ENCODE measurements at regions not wholly inside any gene's neighbourhood (a gene's known extent, or its start where the extent isn't known, plus 50 kb on each side); places are given as distances from the start of the nearest gene placed in this dataset.
"Not testable (repeated sequence)": the region's sequence is repeated elsewhere in the genome, so short reads cannot be mapped to it uniquely, and the experiment has no call there.

GRCh38 chr6:66265737-66266136, 558.7 kb upstream of the EYS start:
- no peaks in the 10 kb centered on the region for H3K36me3 ChIP-seq
- TF ChIP-seq POLR2A (IDR thresholded peaks at IDR 0.05) (no peak), POLR2AphosphoS5 (IDR thresholded peaks at IDR 0.05; ENCODE audit: insufficient read depth in 1 of 2, low read depth in 1 of 2) (no peak)
- TF ChIP-seq, protein P1, sequence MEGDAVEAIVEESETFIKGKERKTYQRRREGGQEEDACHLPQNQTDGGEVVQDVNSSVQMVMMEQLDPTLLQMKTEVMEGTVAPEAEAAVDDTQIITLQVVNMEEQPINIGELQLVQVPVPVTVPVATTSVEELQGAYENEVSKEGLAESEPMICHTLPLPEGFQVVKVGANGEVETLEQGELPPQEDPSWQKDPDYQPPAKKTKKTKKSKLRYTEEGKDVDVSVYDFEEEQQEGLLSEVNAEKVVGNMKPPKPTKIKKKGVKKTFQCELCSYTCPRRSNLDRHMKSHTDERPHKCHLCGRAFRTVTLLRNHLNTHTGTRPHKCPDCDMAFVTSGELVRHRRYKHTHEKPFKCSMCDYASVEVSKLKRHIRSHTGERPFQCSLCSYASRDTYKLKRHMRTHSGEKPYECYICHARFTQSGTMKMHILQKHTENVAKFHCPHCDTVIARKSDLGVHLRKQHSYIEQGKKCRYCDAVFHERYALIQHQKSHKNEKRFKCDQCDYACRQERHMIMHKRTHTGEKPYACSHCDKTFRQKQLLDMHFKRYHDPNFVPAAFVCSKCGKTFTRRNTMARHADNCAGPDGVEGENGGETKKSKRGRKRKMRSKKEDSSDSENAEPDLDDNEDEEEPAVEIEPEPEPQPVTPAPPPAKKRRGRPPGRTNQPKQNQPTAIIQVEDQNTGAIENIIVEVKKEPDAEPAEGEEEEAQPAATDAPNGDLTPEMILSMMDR (IDR thresholded peaks at IDR 0.05), result no peak
- no peaks in the 10 kb centered on the region for H3K4me1 ChIP-seq
- intact Hi-C loops (cut with DNase I), result loop anchor here (5.0 kb wide), 1 partner anchor 43 kb away; no protein-coding TSS in a partner anchor
- H3K27ac ChIP-seq, result no peak overlapping the region
- no peak overlapping the region for H3K4me3 ChIP-seq
- no peak for DNase-seq (ENCODE audit: extremely low spot score in 2 of 2)
- no peaks in the 10 kb centered on the region for H3K9me3 ChIP-seq
- H3K27me3 ChIP-seq, result no peaks in the 10 kb centered on the region

GRCh38 chr6:66264376-66264775, 557.4 kb upstream of the EYS start:
- H3K27ac ChIP-seq, result no peak overlapping the region
- intact Hi-C loops (cut with DNase I), result no loop called here
- DNase-seq (ENCODE audit: extremely low spot score in 2 of 2), result no peak

GRCh38 chr6:66258731-66259487, 551.9 kb upstream of the EYS start:
- H3K27me3 ChIP-seq; H3K27ac ChIP-seq; intact Hi-C loops (cut with DNase I); H3K4me1 ChIP-seq; DNase-seq (ENCODE audit: extremely low spot score in 2 of 2); H3K36me3 ChIP-seq; H3K4me3 ChIP-seq; H3K9me3 ChIP-seq: not testable (repeated sequence)

More at GRCh38 chr6:66264376-66264775, 557.4 kb upstream of the EYS start:
- no peaks in the 10 kb centered on the region for H3K4me1 ChIP-seq
- no peaks in the 10 kb centered on the region for H3K9me3 ChIP-seq
- TF ChIP-seq POLR2AphosphoS5 (IDR thresholded peaks at IDR 0.05; ENCODE audit: insufficient read depth in 1 of 2, low read depth in 1 of 2), result no peak
- TF ChIP-seq, protein P1 (IDR thresholded peaks at IDR 0.05), result no peak
- TF ChIP-seq POLR2A (IDR thresholded peaks at IDR 0.05), result no peak
- H3K4me3 ChIP-seq, result no peak overlapping the region
- no peaks in the 10 kb centered on the region for H3K27me3 ChIP-seq
- no peaks in the 10 kb centered on the region for H3K36me3 ChIP-seq

DNA sequence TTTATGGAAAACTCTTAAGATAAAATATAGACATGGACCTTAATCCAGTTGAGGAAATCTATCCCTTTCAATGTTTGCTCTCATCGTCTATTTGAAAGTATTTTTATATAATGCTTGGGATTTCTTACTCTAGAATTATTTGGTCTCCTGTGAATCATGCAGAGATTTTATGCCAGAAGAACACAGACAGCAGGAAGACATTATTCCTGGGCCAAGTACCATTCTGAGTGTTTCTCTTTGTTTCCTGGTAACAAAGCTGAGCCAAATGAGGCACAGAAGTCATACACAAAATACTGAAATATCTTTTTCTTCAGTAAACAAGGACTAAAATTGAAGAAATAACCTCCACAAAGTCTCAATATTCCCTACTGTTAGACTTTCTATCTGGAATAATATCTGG, 538.2 kb upstream of the EYS start:
- Histone ChIP-seq H3K27ac (no peak overlapping the region), H3K4me1 (no peaks in the 10 kb centered on the region), H3K4me3 (no peak overlapping the region), H3K9me3 (no peaks in the 10 kb centered on the region), H3K36me3 (no peaks in the 10 kb centered on the region), H3K27me3 (no peaks in the 10 kb centered on the region)
- no peak for DNase-seq (ENCODE audit: extremely low spot score in 2 of 2)
- TF ChIP-seq, protein P1 (IDR thresholded peaks at IDR 0.05), result no peak
- no peak for TF ChIP-seq POLR2A (IDR thresholded peaks at IDR 0.05)
- no peak for TF ChIP-seq POLR2AphosphoS5 (IDR thresholded peaks at IDR 0.05; ENCODE audit: insufficient read depth in 1 of 2, low read depth in 1 of 2)
- intact Hi-C loops (cut with DNase I), result no loop called here

DNA sequence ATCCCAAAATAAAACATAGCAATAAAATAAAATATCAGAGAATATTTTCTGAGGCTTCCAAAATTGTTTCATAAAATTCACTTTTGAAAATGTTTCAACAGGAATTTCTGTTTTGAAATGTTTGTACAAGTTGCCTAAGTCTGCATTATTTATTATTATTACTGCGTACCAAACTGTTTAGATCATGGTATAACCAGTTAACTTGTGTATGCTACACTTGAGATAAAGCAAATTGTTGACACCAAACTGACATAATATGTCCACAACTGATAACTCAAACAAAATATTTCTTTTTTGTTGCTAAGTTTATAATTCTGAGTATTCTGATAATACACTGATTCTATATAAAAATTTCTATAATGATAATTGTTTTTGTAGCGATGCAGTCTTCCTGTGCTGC, 531.8 kb upstream of the EYS start:
- no peak overlapping the region for H3K27ac ChIP-seq
- no peak for DNase-seq (ENCODE audit: extremely low spot score in 2 of 2)
- intact Hi-C loops (cut with DNase I), result no loop called here
- H3K27me3 ChIP-seq, result no peaks in the 10 kb centered on the region
- no peaks in the 10 kb centered on the region for H3K9me3 ChIP-seq
- TF ChIP-seq, protein P1 (IDR thresholded peaks at IDR 0.05), result no peak
- TF ChIP-seq POLR2AphosphoS5 (IDR thresholded peaks at IDR 0.05; ENCODE audit: insufficient read depth in 1 of 2, low read depth in 1 of 2) (no peak), POLR2A (IDR thresholded peaks at IDR 0.05) (no peak)
- no peaks in the 10 kb centered on the region for H3K4me1 ChIP-seq
- H3K4me3 ChIP-seq, result no peak overlapping the region
- H3K36me3 ChIP-seq, result no peaks in the 10 kb centered on the region

Measured in vagina (tissue), 2 donors.